ENCODE measurements at regions not wholly inside any gene's neighbourhood (a gene's known extent, or its start where the extent isn't known, plus 50 kb on each side); places are given as distances from the start of the nearest gene placed in this dataset.

DNA sequence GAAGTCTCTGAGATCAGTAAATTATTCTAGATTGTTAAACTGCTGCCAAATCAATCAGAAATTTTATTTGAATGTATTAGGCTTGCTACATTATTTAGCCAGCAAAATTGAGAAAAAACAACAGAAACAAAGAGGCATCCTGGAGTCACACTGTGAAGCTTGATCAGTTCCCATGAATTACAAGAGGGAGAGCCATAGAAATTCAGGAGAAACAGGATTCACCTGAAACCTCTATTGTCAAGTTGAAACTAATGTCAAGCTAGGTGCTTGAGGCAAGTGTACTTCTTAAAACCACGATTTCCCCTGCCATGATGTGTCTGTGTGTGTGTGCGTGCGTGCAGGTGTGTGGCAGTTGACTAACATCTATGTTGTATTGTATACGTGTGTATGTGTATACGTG, 439.1 kb upstream of the NOX3 start:
- in situ Hi-C loops (cut with HindIII; ENCODE audit: low sequenced_read_pairs): no loop called here
- no peak for DNase-seq (ENCODE audit: low read depth)
- TF ChIP-seq, protein P1, sequence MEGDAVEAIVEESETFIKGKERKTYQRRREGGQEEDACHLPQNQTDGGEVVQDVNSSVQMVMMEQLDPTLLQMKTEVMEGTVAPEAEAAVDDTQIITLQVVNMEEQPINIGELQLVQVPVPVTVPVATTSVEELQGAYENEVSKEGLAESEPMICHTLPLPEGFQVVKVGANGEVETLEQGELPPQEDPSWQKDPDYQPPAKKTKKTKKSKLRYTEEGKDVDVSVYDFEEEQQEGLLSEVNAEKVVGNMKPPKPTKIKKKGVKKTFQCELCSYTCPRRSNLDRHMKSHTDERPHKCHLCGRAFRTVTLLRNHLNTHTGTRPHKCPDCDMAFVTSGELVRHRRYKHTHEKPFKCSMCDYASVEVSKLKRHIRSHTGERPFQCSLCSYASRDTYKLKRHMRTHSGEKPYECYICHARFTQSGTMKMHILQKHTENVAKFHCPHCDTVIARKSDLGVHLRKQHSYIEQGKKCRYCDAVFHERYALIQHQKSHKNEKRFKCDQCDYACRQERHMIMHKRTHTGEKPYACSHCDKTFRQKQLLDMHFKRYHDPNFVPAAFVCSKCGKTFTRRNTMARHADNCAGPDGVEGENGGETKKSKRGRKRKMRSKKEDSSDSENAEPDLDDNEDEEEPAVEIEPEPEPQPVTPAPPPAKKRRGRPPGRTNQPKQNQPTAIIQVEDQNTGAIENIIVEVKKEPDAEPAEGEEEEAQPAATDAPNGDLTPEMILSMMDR (IDR thresholded peaks at IDR 0.05; ENCODE audit: low read depth, low read length, missing control alignments): no peak
- no peak overlapping the region for H3K4me3 ChIP-seq (ENCODE audit: low read depth, low read length)

DNA sequence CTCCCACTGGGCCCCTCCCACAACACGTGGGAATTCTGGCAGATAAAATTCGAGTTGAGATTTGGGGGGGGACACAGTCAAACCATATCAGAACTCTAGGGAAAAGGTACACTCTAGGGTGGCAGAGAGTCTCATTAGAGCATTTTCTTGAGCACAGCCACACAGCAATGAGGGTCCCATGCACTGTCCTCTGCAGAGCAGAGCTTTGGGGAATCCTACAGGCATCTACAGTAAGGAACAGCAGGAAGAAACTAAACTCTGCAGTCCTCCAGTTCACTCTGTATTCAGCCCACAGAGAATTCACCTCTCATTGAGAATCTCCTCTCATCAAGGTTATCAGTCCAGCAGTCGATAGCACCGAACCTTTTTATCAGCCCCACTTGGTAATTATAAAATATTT, 438.6 kb upstream of the NOX3 start:
- no peak for DNase-seq (ENCODE audit: low read depth)
- TF ChIP-seq, protein P1 (IDR thresholded peaks at IDR 0.05; ENCODE audit: low read depth, low read length, missing control alignments): no peak
- H3K4me3 ChIP-seq (ENCODE audit: low read depth, low read length): no peak overlapping the region
- in situ Hi-C loops (cut with HindIII; ENCODE audit: low sequenced_read_pairs): no loop called here

DNA sequence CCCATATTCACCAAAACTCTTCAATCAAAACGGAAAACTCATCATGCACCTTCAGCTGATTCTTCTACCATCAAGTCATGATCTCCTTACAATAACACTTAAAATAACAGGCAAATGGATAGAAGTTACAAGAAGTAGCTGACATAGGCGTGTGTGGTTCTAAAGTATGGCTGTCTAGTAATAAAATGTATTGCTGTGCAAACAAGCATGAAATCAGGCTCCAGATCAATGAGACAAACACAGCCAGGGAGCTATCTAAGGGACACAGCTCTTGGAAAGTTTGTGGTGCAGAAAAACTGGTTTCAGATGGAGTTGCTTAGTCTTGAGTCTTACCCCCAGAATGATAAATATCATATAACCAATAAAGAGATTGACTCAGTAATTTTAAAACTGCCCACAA, 434.8 kb upstream of the NOX3 start:
- no peak overlapping the region for H3K4me3 ChIP-seq (ENCODE audit: low read depth, low read length)
- in situ Hi-C loops (cut with HindIII; ENCODE audit: low sequenced_read_pairs): no loop called here
- TF ChIP-seq, protein P1 (IDR thresholded peaks at IDR 0.05; ENCODE audit: low read depth, low read length, missing control alignments): no peak
- no peak for DNase-seq (ENCODE audit: low read depth)

GRCh38 chr6:155889410-155889809, 433.8 kb upstream of the NOX3 start:
- TF ChIP-seq, protein P1 (IDR thresholded peaks at IDR 0.05; ENCODE audit: low read depth, low read length, missing control alignments): no peak
- no peak overlapping the region for H3K4me3 ChIP-seq (ENCODE audit: low read depth, low read length)
- in situ Hi-C loops (cut with HindIII; ENCODE audit: low sequenced_read_pairs): no loop called here
- no peak for DNase-seq (ENCODE audit: low read depth)

DNA sequence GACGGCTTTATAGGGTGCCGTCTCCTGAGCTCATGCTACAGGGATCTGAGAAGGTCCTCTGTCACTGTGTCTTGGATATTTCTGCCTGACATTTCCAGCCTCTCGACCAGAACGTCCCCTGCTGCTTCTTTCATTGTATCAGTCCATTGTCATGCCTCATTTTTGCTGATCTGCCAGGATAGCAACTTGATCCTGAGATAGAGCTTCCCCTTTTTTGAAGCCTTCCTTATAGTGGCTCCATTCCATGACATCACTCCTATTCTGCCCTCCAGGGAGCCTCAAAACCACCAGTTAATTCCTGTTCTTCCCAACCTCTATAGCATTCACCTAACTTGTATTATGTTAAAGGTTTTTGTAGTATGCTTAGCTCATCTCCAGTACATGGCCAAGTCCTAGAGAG, 431.8 kb upstream of the NOX3 start:
- TF ChIP-seq, protein P1 (IDR thresholded peaks at IDR 0.05; ENCODE audit: low read depth, low read length, missing control alignments): no peak
- no peak overlapping the region for H3K4me3 ChIP-seq (ENCODE audit: low read depth, low read length)
- in situ Hi-C loops (cut with HindIII; ENCODE audit: low sequenced_read_pairs): no loop called here
- DNase-seq (ENCODE audit: low read depth): no peak

DNA sequence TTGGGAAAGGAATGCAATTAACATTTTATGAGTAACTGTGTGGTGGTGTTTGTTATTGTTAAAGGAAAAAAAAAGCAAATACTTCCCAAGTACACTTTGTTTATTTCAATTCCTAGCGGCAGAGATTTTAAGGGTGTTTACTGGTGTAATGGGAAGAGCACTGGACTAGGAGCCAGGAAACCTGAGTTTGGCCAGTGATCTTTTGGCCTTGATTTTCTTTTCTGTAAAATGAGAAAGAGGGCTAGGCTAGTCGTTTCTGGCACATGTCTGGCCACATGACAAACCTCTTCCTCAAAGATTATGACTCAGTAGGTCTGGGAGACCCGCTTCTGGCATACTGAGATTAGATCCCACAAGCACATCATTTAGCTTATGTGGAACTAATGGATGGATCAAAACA, 428.1 kb upstream of the NOX3 start:
- peak; percentile 35 for DNase-seq (ENCODE audit: low read depth)
- TF ChIP-seq, protein P1 (IDR thresholded peaks at IDR 0.05; ENCODE audit: low read depth, low read length, missing control alignments): no peak
- in situ Hi-C loops (cut with HindIII; ENCODE audit: low sequenced_read_pairs): no loop called here

DNA sequence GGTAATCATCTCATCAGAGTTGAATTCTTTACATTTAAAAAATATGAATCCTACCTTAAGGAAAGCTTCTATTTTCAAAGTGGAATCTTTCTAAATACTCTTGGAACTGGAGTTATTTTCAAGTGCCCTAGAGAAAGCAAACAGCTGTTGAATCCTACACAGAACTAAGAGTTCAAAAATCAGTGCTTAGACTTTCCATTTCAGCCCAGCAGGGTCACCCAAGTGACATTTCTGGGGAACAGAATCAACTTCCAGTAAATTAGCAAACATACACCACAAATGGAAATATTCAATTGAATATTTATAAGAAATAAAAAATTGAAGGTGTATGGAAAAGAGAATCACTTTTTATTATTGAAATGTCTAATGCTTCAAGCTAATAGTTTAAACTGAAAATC, 427.7 kb upstream of the NOX3 start:
- DNase-seq (ENCODE audit: low read depth): no peak
- in situ Hi-C loops (cut with HindIII; ENCODE audit: low sequenced_read_pairs): no loop called here
- no peak overlapping the region for H3K4me3 ChIP-seq (ENCODE audit: low read depth, low read length)
- TF ChIP-seq, protein P1 (IDR thresholded peaks at IDR 0.05; ENCODE audit: low read depth, low read length, missing control alignments): no peak

More for the DNA sequence above, 428.1 kb upstream of the NOX3 start:
- H3K4me3 ChIP-seq (ENCODE audit: low read depth, low read length): no peak overlapping the region

Data from astrocyte of the cerebellum (primary cell).